ENCODE measurements at regions not wholly inside any gene's neighbourhood (a gene's known extent, or its start where the extent isn't known, plus 50 kb on each side); places are given as distances from the start of the nearest gene placed in this dataset.

DNA sequence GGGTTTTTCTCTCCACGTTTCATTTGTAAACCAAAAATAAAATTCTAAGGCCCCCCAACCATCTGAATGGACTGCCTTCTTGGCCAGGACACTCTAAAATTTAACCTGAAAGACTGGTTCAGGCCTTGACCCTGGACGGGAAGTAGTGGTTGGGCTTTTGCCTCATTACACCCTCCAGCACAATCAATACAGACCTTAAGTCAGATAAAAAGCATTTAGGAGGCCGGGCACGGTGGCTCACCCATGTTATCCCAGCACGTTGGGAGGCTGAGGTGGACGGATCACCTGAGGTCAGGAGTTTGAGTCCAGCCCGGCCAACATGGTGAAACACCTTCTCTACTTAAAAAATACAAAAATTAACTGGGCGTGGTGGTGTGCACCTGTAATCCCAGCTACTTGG lies 91.6 kb upstream of the PPP1R26 start:
- Histone ChIP-seq H2BK120ac (ENCODE audit: low read depth, low read length) (no peak overlapping the region), H3K23ac (ENCODE audit: low read depth, low read length) (no peak overlapping the region), H2AFZ (replicated peaks; ENCODE audit: low read length, poor library complexity) (no peak overlapping the region), H3K9me3 (ENCODE audit: control insufficient read depth, insufficient read depth, low read length) (peaks cover 8% of the 10 kb centered on the region; the same call in 1 of the 2 replicates), H3K14ac (replicated peaks; ENCODE audit: low read depth, low read length) (no peak overlapping the region), H4K8ac (ENCODE audit: low read depth in 2 of 2, low read length in 2 of 2) (no peak overlapping the region), H3K36me3 (ENCODE audit: control insufficient read depth, insufficient read depth, low read length) (no peaks in the 10 kb centered on the region), H3K4me2 (ENCODE audit: low read depth, low read length) (no peak overlapping the region), H3K18ac (ENCODE audit: low read depth, low read length) (no peak overlapping the region), H3K56ac (ENCODE audit: extremely low read depth, insufficient read depth, low read length) (no peak overlapping the region), H3K9me1 (ENCODE audit: insufficient read depth, low read length) (no peaks in the 10 kb centered on the region), H3K4me1 (ENCODE audit: control insufficient read depth, insufficient read depth, low read length) (no peaks in the 10 kb centered on the region), H2BK5ac (ENCODE audit: low read depth, low read length, poor library complexity, severe bottlenecking) (no peak overlapping the region), H3K27ac (ENCODE audit: insufficient read depth, low read length) (no peak overlapping the region), H2BK20ac (ENCODE audit: low read depth, low read length) (no peak overlapping the region), H4K5ac (ENCODE audit: low read depth, low read length) (no peak overlapping the region), H3K27me3 (ENCODE audit: control insufficient read depth, insufficient read depth, low read length) (no peaks in the 10 kb centered on the region), H3K4ac (ENCODE audit: low read depth, low read length) (no peak overlapping the region), H2AK5ac (ENCODE audit: low read depth, low read length) (no peak overlapping the region), H4K20me1 (ENCODE audit: insufficient read depth, low read length) (no peaks in the 10 kb centered on the region), H2BK15ac (ENCODE audit: low read depth, low read length) (no peak overlapping the region), H3K79me1 (ENCODE audit: low read depth in 1 of 2, low read length in 2 of 2) (no peaks in the 10 kb centered on the region), H3K4me3 (ENCODE audit: insufficient read depth, low read depth, low read length) (no peak overlapping the region), H3K9ac (ENCODE audit: low read depth, low read length) (no peak overlapping the region), H4K91ac (ENCODE audit: insufficient read depth, low read depth, low read length) (no peak overlapping the region), H2AK9ac (replicated peaks; ENCODE audit: low read depth, low read length, poor library complexity) (no peak overlapping the region)
- in situ Hi-C loops (cut with MboI; ENCODE audit: low sequenced_read_pairs) = no loop called here
- dilution Hi-C loops (cut with HindIII; ENCODE audit: low sequenced_read_pairs, unreplicated experiment) = no loop called here
- WGBS, 2 experiments (ENCODE audit: extremely low coverage in 2 of 2, insufficient read length in 1 of 2) = no CpG with 5 or more reads among the region's 8 CpGs
- DNase-seq (no peak), ATAC-seq (ENCODE audit: low read depth) (no peak)
- POLR2A ChIA-PET (ENCODE audit: unreplicated experiment) = no interaction called here
- no TSS peak for BruUV-seq (replicated peaks)
- TF ChIP-seq CEBPB (IDR thresholded peaks at IDR 0.05; ENCODE audit: low read depth, low read length) (no peak), SMC3 (IDR thresholded peaks at IDR 0.05; ENCODE audit: low read depth, low read length) (no peak), CHD1 (IDR thresholded peaks at IDR 0.05; ENCODE audit: low read depth, low read length) (no peak), FOS (IDR thresholded peaks at IDR 0.05; ENCODE audit: low read depth, low read length) (no peak), RAD21 (IDR thresholded peaks at IDR 0.05; ENCODE audit: low read length) (no peak), MXI1 (IDR thresholded peaks at IDR 0.05; ENCODE audit: borderline replicate concordance, low read depth, low read length) (no peak), MAFK (IDR thresholded peaks at IDR 0.05; ENCODE audit: low read depth, low read length) (no peak), POLR2A (IDR thresholded peaks at IDR 0.05; ENCODE audit: low read depth, low read length) (no peak), NFE2L2 (IDR thresholded peaks at IDR 0.05; ENCODE audit: low read depth, low read length) (no peak), RFX5 (IDR thresholded peaks at IDR 0.05; ENCODE audit: low read depth, low read length) (no peak), MAZ (IDR thresholded peaks at IDR 0.05; ENCODE audit: borderline replicate concordance, low read depth, low read length) (no peak), RCOR1 (IDR thresholded peaks at IDR 0.05; ENCODE audit: insufficient replicate concordance, low read length) (no peak), BHLHE40 (IDR thresholded peaks at IDR 0.05; ENCODE audit: low read depth, low read length) (no peak)
- TF ChIP-seq, protein P1, sequence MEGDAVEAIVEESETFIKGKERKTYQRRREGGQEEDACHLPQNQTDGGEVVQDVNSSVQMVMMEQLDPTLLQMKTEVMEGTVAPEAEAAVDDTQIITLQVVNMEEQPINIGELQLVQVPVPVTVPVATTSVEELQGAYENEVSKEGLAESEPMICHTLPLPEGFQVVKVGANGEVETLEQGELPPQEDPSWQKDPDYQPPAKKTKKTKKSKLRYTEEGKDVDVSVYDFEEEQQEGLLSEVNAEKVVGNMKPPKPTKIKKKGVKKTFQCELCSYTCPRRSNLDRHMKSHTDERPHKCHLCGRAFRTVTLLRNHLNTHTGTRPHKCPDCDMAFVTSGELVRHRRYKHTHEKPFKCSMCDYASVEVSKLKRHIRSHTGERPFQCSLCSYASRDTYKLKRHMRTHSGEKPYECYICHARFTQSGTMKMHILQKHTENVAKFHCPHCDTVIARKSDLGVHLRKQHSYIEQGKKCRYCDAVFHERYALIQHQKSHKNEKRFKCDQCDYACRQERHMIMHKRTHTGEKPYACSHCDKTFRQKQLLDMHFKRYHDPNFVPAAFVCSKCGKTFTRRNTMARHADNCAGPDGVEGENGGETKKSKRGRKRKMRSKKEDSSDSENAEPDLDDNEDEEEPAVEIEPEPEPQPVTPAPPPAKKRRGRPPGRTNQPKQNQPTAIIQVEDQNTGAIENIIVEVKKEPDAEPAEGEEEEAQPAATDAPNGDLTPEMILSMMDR (conservative IDR thresholded peaks at IDR 0.05; ENCODE audit: low read depth, low read length) = no peak
- TF ChIP-seq, protein P2, sequence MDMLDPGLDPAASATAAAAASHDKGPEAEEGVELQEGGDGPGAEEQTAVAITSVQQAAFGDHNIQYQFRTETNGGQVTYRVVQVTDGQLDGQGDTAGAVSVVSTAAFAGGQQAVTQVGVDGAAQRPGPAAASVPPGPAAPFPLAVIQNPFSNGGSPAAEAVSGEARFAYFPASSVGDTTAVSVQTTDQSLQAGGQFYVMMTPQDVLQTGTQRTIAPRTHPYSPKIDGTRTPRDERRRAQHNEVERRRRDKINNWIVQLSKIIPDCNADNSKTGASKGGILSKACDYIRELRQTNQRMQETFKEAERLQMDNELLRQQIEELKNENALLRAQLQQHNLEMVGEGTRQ (IDR thresholded peaks at IDR 0.05; ENCODE audit: low read depth, low read length) = no peak
- TF ChIP-seq, protein P3, sequence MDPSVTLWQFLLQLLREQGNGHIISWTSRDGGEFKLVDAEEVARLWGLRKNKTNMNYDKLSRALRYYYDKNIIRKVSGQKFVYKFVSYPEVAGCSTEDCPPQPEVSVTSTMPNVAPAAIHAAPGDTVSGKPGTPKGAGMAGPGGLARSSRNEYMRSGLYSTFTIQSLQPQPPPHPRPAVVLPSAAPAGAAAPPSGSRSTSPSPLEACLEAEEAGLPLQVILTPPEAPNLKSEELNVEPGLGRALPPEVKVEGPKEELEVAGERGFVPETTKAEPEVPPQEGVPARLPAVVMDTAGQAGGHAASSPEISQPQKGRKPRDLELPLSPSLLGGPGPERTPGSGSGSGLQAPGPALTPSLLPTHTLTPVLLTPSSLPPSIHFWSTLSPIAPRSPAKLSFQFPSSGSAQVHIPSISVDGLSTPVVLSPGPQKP (IDR thresholded peaks at IDR 0.05; ENCODE audit: borderline replicate concordance, low read depth, low read length) = no peak
- CTCF ChIA-PET = interaction anchor here (1.0 kb wide), 1 partner anchor 9 kb away, joined by 3 read pairs; no protein-coding TSS in a partner anchor
- intact Hi-C loops (cut with micrococcal nuclease) = no loop called here

Measured in IMR-90 (cell line).